Heart left ventricle (tissue), 13 donors: ENCODE measurements at regions not wholly inside any gene's neighbourhood (a gene's known extent, or its start where the extent isn't known, plus 50 kb on each side); places are given as distances from the start of the nearest gene placed in this dataset.

Source experiments
- POLR2A ChIP-seq, 2 donors: fragments of 450-650 bp; IDR thresholded peaks; one replicate each; pipeline ENCODE4 v1.6.1; 2017; ENCODE audit warnings: antibody characterized with exemption in 2 of 2, mild to moderate bottlenecking in 2 of 2, moderate library complexity in 2 of 2
- TF ChIP-seq, protein P1 (sequence below), 12 donors: fragments of 200-600 bp; sonication (generic) in 4 of 12; IDR thresholded peaks; one replicate each; pipeline versions ENCODE4 v1.5.0 to v1.8.0; 2018 to 2022; ENCODE audit warnings: antibody characterized with exemption in 12 of 12, mild to moderate bottlenecking in 5 of 12
- donor health status: ischemic (EF 13 %, LVEDD 7.1; RV severe dilation, severe dysfunction).
- donor health status: DM: no; HTN: yes; CAD: no.
- donor health status: DM: no; HTN: no; CAD: no.
- donor health status: ischemic (EF 25% LVEDD 6.9; RV normal size, moderate dysfunction).
- donor health status: ischemic (EF 25% LVEDD 5.7; RV mildly dilated, moderate dysfunction).
- donor health status: ischemic (EF 35%, LVEDD 5.7; RV mildly dilated, moderate dysfunction).
- donor health status: nonischemic (EF 11% LVEDD 7.7; RV severe dilation, severe dysfunction).
- donor health status: DM: yes; HTN: yes; CAD: no.
- donor health status: PGD.
- donor health status: ischemic (EF 29% LVEDD 5.4; RV normal size, mild dysfunction).
- donor health status: nonischemic (EF 23%, LVEDD 6.1; RV moderate dilation, normal function).

GRCh38 chr7:111666260-111666659, 104.0 kb upstream of the IMMP2L start:
- TF ChIP-seq, protein P1, sequence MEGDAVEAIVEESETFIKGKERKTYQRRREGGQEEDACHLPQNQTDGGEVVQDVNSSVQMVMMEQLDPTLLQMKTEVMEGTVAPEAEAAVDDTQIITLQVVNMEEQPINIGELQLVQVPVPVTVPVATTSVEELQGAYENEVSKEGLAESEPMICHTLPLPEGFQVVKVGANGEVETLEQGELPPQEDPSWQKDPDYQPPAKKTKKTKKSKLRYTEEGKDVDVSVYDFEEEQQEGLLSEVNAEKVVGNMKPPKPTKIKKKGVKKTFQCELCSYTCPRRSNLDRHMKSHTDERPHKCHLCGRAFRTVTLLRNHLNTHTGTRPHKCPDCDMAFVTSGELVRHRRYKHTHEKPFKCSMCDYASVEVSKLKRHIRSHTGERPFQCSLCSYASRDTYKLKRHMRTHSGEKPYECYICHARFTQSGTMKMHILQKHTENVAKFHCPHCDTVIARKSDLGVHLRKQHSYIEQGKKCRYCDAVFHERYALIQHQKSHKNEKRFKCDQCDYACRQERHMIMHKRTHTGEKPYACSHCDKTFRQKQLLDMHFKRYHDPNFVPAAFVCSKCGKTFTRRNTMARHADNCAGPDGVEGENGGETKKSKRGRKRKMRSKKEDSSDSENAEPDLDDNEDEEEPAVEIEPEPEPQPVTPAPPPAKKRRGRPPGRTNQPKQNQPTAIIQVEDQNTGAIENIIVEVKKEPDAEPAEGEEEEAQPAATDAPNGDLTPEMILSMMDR (IDR thresholded peaks at IDR 0.05): no peak
- TF ChIP-seq POLR2A (IDR thresholded peaks at IDR 0.05): no peak
